ENCODE measurements at regions not wholly inside any gene's neighbourhood (a gene's known extent, or its start where the extent isn't known, plus 50 kb on each side); places are given as distances from the start of the nearest gene placed in this dataset.

GRCh38 chr2:221272729-221273128 lies 299.4 kb downstream of the EPHA4 start:
- Histone ChIP-seq H3K4me1 (no peaks in the 10 kb centered on the region), H3K4me3 (no peak overlapping the region), H3K36me3 (no peaks in the 10 kb centered on the region), H3K27ac (no peak overlapping the region), H3K27me3 (no peaks in the 10 kb centered on the region), H3K9me3 (no peaks in the 10 kb centered on the region)
- no peak for DNase-seq (ENCODE audit: low spot score in 2 of 2)
- intact Hi-C loops (cut with DNase I; ENCODE audit: low total_unique reads), result no loop called here
- TF ChIP-seq CTCF (IDR thresholded peaks at IDR 0.05), result no peak
- TF ChIP-seq POLR2AphosphoS5 (IDR thresholded peaks at IDR 0.05), result no peak
- TF ChIP-seq POLR2A (IDR thresholded peaks at IDR 0.05), result no peak

- no peaks in the 10 kb centered on the region for H3K4me1 ChIP-seq
- H3K4me3 ChIP-seq, result no peak overlapping the region
- no peaks in the 10 kb centered on the region for H3K27me3 ChIP-seq
- no peak for DNase-seq (ENCODE audit: low spot score in 2 of 2)
- TF ChIP-seq CTCF (IDR thresholded peaks at IDR 0.05) (no peak), POLR2A (IDR thresholded peaks at IDR 0.05) (no peak), POLR2AphosphoS5 (IDR thresholded peaks at IDR 0.05) (no peak)
- no peaks in the 10 kb centered on the region for H3K9me3 ChIP-seq
- intact Hi-C loops (cut with DNase I; ENCODE audit: low total_unique reads), result no loop called here
- no peaks in the 10 kb centered on the region for H3K36me3 ChIP-seq
- H3K27ac ChIP-seq, result no peak overlapping the region
Measured at GRCh38 chr2:221276033-221276432, 296.1 kb downstream of the EPHA4 start.

GRCh38 chr2:221276601-221277000 lies 295.5 kb downstream of the EPHA4 start:
- H3K4me3 ChIP-seq, result no peak overlapping the region
- H3K4me1 ChIP-seq, result no peaks in the 10 kb centered on the region
- no peak for DNase-seq (ENCODE audit: low spot score in 2 of 2)
- no peaks in the 10 kb centered on the region for H3K36me3 ChIP-seq
- H3K27me3 ChIP-seq, result no peaks in the 10 kb centered on the region
- H3K27ac ChIP-seq, result no peak overlapping the region
- H3K9me3 ChIP-seq, result no peaks in the 10 kb centered on the region
- TF ChIP-seq POLR2A (IDR thresholded peaks at IDR 0.05), result no peak
- no peak for TF ChIP-seq CTCF (IDR thresholded peaks at IDR 0.05)
- no peak for TF ChIP-seq POLR2AphosphoS5 (IDR thresholded peaks at IDR 0.05)
- intact Hi-C loops (cut with DNase I; ENCODE audit: low total_unique reads), result no loop called here

- intact Hi-C loops (cut with DNase I; ENCODE audit: low total_unique reads), result no loop called here
- DNase-seq (ENCODE audit: low spot score in 2 of 2), result no peak
- H3K27me3 ChIP-seq, result no peaks in the 10 kb centered on the region
Measured at GRCh38 chr2:221282386-221282785, 289.7 kb downstream of the EPHA4 start.

More at GRCh38 chr2:221282386-221282785, 289.7 kb downstream of the EPHA4 start:
- Histone ChIP-seq H3K36me3 (no peaks in the 10 kb centered on the region), H3K4me1 (no peaks in the 10 kb centered on the region), H3K27ac (no peak overlapping the region), H3K9me3 (no peaks in the 10 kb centered on the region), H3K4me3 (no peak overlapping the region)
- TF ChIP-seq POLR2AphosphoS5 (IDR thresholded peaks at IDR 0.05), result no peak
- no peak for TF ChIP-seq POLR2A (IDR thresholded peaks at IDR 0.05)
- TF ChIP-seq CTCF (IDR thresholded peaks at IDR 0.05), result no peak

All from breast epithelium (tissue), 4 donors.